ENCODE measurements at regions not wholly inside any gene's neighbourhood (a gene's known extent, or its start where the extent isn't known, plus 50 kb on each side); places are given as distances from the start of the nearest gene placed in this dataset.

DNA sequence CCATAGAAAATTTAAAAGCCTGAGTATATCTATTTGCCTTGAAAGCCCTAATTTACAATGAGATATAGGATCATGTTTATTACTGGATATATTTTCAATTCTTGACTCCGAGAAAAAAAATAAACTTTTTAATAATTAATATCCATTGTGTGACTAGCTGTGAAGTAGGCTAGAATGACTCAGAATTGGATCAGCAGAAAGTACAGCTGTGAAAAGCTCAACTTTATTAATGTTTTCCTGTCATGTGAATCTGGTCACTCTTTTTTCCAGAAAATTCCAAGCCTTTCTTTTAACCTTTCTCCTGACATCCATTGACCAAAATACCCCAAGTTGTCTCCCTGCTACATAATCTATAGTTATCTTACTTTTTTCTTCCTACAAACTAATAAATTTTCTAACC lies 171.8 kb upstream of the PACRGL start:
- no peak for TF ChIP-seq POLR2A (IDR thresholded peaks at IDR 0.05; ENCODE audit: extremely low read depth, insufficient read length)
- TF ChIP-seq CTCF (IDR thresholded peaks at IDR 0.05; ENCODE audit: low read depth, low read length) = no peak
